GM12878 (cell line): ENCODE measurements at regions not wholly inside any gene's neighbourhood (a gene's known extent, or its start where the extent isn't known, plus 50 kb on each side); places are given as distances from the start of the nearest gene placed in this dataset.

Experiments
- ATAC-seq: fragments of 200-7000 bp; cut with Tn5 transposase; 3 replicates; pipeline ENCODE4 v1.9.1; 2020; ENCODE audit warnings: mild to moderate bottlenecking, moderate library complexity
- BruUV-seq: library from RNA; stranded (reverse); fragments of 400-500 nt; replicated peaks from 2 replicates; lab custom pipeline; 2021; lab: Mats Ljungman, UMichigan
- CTCF ChIA-PET: fragments of 300-600 bp; sonication (Branson Sonifier 250); formaldehyde crosslinking; extraction: SDS; loops from one replicate; lab custom pipeline; 2021; ENCODE audit warnings: inconsistent platforms; lab: Yijun Ruan, JAX
- POLR2A ChIA-PET: fragments of 350-600 bp; formaldehyde crosslinking; extraction: SDS; loops from one replicate; lab custom pipeline; 2021; ENCODE audit warnings: inconsistent platforms; lab: Charles Lee
- RAD21 ChIA-PET: fragments of 300-600 bp; sonication (Branson Sonifier 250); formaldehyde crosslinking; loops from one replicate; lab custom pipeline; 2023; ENCODE audit warnings: antibody characterized with exemption; ENCODE audit not compliant: unreplicated experiment; lab: Charles Lee
- SMC1A ChIA-PET: fragments of 300-600 bp; sonication (Branson Sonifier 250); formaldehyde crosslinking; loops from one replicate; lab custom pipeline; 2023; ENCODE audit not compliant: unreplicated experiment, uncharacterized antibody; lab: Charles Lee
- DNase-seq: peaks from one replicate; pipeline ENCODE4 v3.0.0-alpha.2; 2011; ENCODE audit warnings: low read depth, low spot score
- FAIRE-seq: peaks from 3 replicates; lab custom pipeline; 2011; peaks lifted over from hg19 to GRCh38; lab: Jason Lieb, UNC
- H2AFZ ChIP-seq: 2 replicates; pipeline ENCODE4 v1.6.0; 2011; ENCODE audit warnings: low read depth, low read length, control low read depth; ENCODE audit not compliant: control insufficient read depth
- H3K27ac ChIP-seq: 2 replicates; pipeline ENCODE4 v1.5.1; 2011; ENCODE audit warnings: control low read depth; ENCODE audit not compliant: control insufficient read depth, insufficient read depth
- H3K27me3 ChIP-seq, 2 experiments: replicated peaks in 1 of 2; 2 replicates each; pipeline versions ENCODE4 v1.6.0 to v1.6.1; 2011; ENCODE audit warnings: low read length in 1 of 2; ENCODE audit not compliant: control insufficient read depth in 2 of 2, insufficient read depth in 2 of 2
- H3K36me3 ChIP-seq, 2 experiments: 2 replicates each; pipeline ENCODE4 v1.5.1; 2011; ENCODE audit warnings: low read length in 1 of 2; ENCODE audit not compliant: control insufficient read depth in 2 of 2, insufficient read depth in 2 of 2
- H3K4me1 ChIP-seq: 2 replicates; pipeline ENCODE4 v1.6.1; 2011; ENCODE audit warnings: mild to moderate bottlenecking, low read length, moderate library complexity, mixed read lengths; ENCODE audit not compliant: control insufficient read depth, insufficient read depth
- H3K4me2 ChIP-seq: 2 replicates; pipeline ENCODE4 v1.6.0; 2011; ENCODE audit warnings: control low read depth; ENCODE audit not compliant: control insufficient read depth, insufficient read depth
- H3K4me3 ChIP-seq: fragments of 200-600 bp; sonication (generic); 2 replicates; pipeline ENCODE4 v1.5.1; 2016
- H3K79me2 ChIP-seq: 2 replicates; pipeline ENCODE4 v1.6.0; 2011; ENCODE audit warnings: low read length; ENCODE audit not compliant: control insufficient read depth, insufficient read depth
- H3K9ac ChIP-seq: 2 replicates; pipeline ENCODE4 v1.8.0; 2011; ENCODE audit warnings: low read length, control low read depth, mixed read lengths; ENCODE audit not compliant: control insufficient read depth, insufficient read depth
- H3K9me3 ChIP-seq: replicated peaks from 3 replicates; pipeline ENCODE4 v1.5.1; 2011; ENCODE audit warnings: mild to moderate bottlenecking, low read length; ENCODE audit not compliant: control insufficient read depth, insufficient read depth
- H4K20me1 ChIP-seq: 2 replicates; pipeline ENCODE4 v1.6.0; 2011; ENCODE audit not compliant: control insufficient read depth, insufficient read depth
- BCL11A ChIP-seq: IDR thresholded peaks from 2 replicates; pipeline ENCODE4 v1.6.1; 2011; ENCODE audit warnings: low read depth, low read length
- CREB1 ChIP-seq: IDR thresholded peaks from 2 replicates; pipeline ENCODE4 v1.6.1; 2012; ENCODE audit warnings: low read depth, mild to moderate bottlenecking, inconsistent platforms
- CREM ChIP-seq: IDR thresholded peaks from 2 replicates; pipeline ENCODE4 v1.6.1; 2014; ENCODE audit warnings: antibody characterized with exemption, low read depth
- DPF2 ChIP-seq: fragments of 450-650 bp; IDR thresholded peaks from 2 replicates; pipeline ENCODE4 v1.6.1; 2017; ENCODE audit warnings: mild to moderate bottlenecking
- IKZF1 ChIP-seq: fragments of 450-650 bp; conservative IDR thresholded peaks from 2 replicates; pipeline ENCODE4 v1.6.1; 2017; ENCODE audit warnings: antibody characterized with exemption, mild to moderate bottlenecking
- IRF4 ChIP-seq: IDR thresholded peaks from 2 replicates; pipeline ENCODE4 v1.6.1; 2011; ENCODE audit warnings: low read depth, low read length
- JUNB ChIP-seq: IDR thresholded peaks from 2 replicates; pipeline ENCODE4 v1.6.1; 2016; ENCODE audit warnings: antibody characterized with exemption, mild to moderate bottlenecking
- KDM1A ChIP-seq: fragments of 200-600 bp; sonication (generic); IDR thresholded peaks from 2 replicates; pipeline ENCODE4 v1.6.1; 2016; ENCODE audit warnings: borderline replicate concordance
- MXI1 ChIP-seq: fragments of 150-350 bp; IDR thresholded peaks from 2 replicates; pipeline ENCODE4 v1.6.1; 2011; ENCODE audit warnings: low read depth, mild to moderate bottlenecking, inconsistent platforms, low read length, improper control_type of control experiment
- NBN ChIP-seq: fragments of 450-650 bp; IDR thresholded peaks from 2 replicates; pipeline ENCODE4 v1.6.1; 2016
- ZBED1 ChIP-seq: IDR thresholded peaks from 2 replicates; pipeline ENCODE4 v1.6.1; 2016; ENCODE audit warnings: borderline replicate concordance
- WGBS: methylation state at CpG from one replicate; pipeline ENCODE4 v1.1.6; 2016; ENCODE audit warnings: low lambda C conversion rate; ENCODE audit not compliant: insufficient replicate concordance, insufficient coverage; ENCODE audit errors: missing lambda C conversion rate; 5-methylcytosine and 5-hydroxymethylcytosine counted together
- in situ Hi-C: fragments of 300-500 bp; cut with MboI; formaldehyde crosslinking; loops from 9 replicates; pipeline ENCODE4 v1.14.3; 2018; ENCODE audit warnings: mixed read lengths
- intact Hi-C: fragments of 100-400 bp; cut with micrococcal nuclease; formaldehyde crosslinking; loops from one replicate; pipeline ENCODE4 v1.14.2; 2022; ENCODE audit not compliant: unreplicated experiment
- TF ChIP-seq, protein P1 (sequence below): IDR thresholded peaks from 2 replicates; pipeline ENCODE4 v1.6.1; 2011; ENCODE audit warnings: mild to moderate bottlenecking, low read depth, low read length, moderate library complexity; ENCODE audit not compliant: insufficient replicate concordance

DNA sequence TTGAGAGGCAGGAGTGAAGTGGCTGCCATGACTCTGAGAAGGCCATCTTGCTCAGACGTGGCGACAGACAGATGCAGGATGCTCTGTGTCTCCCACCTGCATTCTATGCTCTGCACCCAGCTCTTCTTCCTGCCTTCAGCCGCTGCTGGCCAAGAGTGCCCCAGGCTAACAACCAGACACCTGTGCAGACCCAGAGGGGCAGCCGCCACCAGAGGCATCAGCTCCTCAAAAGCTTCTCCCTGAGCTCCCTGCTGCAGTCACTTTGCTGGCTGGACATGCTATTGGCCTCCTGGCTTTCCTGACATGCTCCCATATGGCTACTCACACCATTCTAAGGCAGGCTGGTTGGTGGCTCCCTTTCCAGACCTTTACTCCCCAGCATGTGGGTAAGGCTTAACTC, 70.6 kb upstream of the GRB10 start:
- intact Hi-C loops: no loop called here

DNA sequence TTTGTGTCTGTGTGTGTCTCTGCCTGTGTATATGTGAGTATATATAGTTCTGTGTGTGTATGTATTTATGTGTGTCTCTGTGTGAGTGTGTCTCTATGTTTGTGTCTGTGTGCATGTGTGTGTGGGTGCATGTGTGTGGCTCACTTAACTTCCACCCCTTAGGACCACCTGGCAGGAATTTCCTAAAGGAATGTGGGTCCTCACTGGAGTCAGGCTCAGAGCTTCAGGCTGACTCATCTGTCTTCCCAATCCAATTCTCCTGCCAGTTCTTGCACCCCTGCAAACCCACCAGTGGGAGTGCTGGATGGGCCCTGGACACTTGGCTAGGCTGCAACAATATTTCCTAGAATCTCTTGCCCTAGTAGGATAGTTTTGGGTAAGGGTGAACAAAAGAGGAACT, 70.2 kb upstream of the GRB10 start:
- Histone ChIP-seq H3K9ac (no peak overlapping the region), H2AFZ (no peak overlapping the region), H3K27me3 (peaks cover 0 to 2% of the 10 kb centered on the region in 2 experiments; a peak in 2 of 4 replicates), H3K27ac (no peak overlapping the region), H3K4me1 (no peaks in the 10 kb centered on the region), H3K4me3 (no peak overlapping the region), H3K9me3 (no peaks in the 10 kb centered on the region), H3K36me3 (no peaks in the 10 kb centered on the region), H3K79me2 (no peaks in the 10 kb centered on the region), H3K4me2 (no peak overlapping the region), H4K20me1 (no peaks in the 10 kb centered on the region)
- ChIA-PET SMC1A (no interaction called here), CTCF (no interaction called here), POLR2A (no interaction called here), RAD21 (no interaction called here)
- BruUV-seq: no TSS peak
- ATAC-seq (no peak), DNase-seq (no peak), FAIRE-seq (no peak)
- in situ Hi-C loops (no loop called here), intact Hi-C loops (no loop called here)
- TF ChIP-seq JUNB (no peak), IRF4 (no peak), BCL11A (no peak), CREM (no peak)

More for the DNA sequence above, 70.6 kb upstream of the GRB10 start:
- H3K4me3 ChIP-seq: no peak overlapping the region
- SMC1A ChIA-PET: no interaction called here
- H3K9ac ChIP-seq: no peak overlapping the region
- H2AFZ ChIP-seq: no peak overlapping the region
- WGBS: 17% methylated on average over 4 of the region's 4 CpGs
- POLR2A ChIA-PET: no interaction called here
- CTCF ChIA-PET: no interaction called here
- FAIRE-seq: no peak
- DNase-seq: no peak
- in situ Hi-C loops: no loop called here
- no peaks in the 10 kb centered on the region for H3K9me3 ChIP-seq
- no peak for TF ChIP-seq IRF4
- no peak for TF ChIP-seq CREB1
- TF ChIP-seq KDM1A: no peak
- no peak for TF ChIP-seq ZBED1
- no peak for TF ChIP-seq IKZF1
- no peak for TF ChIP-seq MXI1
- TF ChIP-seq, protein P1, sequence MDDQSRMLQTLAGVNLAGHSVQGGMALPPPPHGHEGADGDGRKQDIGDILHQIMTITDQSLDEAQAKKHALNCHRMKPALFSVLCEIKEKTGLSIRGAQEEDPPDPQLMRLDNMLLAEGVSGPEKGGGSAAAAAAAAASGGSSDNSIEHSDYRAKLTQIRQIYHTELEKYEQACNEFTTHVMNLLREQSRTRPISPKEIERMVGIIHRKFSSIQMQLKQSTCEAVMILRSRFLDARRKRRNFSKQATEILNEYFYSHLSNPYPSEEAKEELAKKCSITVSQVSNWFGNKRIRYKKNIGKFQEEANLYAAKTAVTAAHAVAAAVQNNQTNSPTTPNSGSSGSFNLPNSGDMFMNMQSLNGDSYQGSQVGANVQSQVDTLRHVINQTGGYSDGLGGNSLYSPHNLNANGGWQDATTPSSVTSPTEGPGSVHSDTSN: no peak
- TF ChIP-seq DPF2: no peak
- no peak for TF ChIP-seq NBN
- RAD21 ChIA-PET: no interaction called here
- no TSS peak for BruUV-seq
- no peaks in the 10 kb centered on the region for H4K20me1 ChIP-seq
- no peaks in the 10 kb centered on the region for H3K4me1 ChIP-seq
- H3K27ac ChIP-seq: no peak overlapping the region
- H3K27me3 ChIP-seq: peaks cover 0 to 2% of the 10 kb centered on the region in 2 experiments; a peak in 2 of 4 replicates
- no peak for ATAC-seq
- H3K36me3 ChIP-seq: no peaks in the 10 kb centered on the region
- no peaks in the 10 kb centered on the region for H3K79me2 ChIP-seq
- H3K4me2 ChIP-seq: no peak overlapping the region
